ENCODE measurements at regions not wholly inside any gene's neighbourhood (a gene's known extent, or its start where the extent isn't known, plus 50 kb on each side); places are given as distances from the start of the nearest gene placed in this dataset.

- Histone ChIP-seq H3K9me3 (ENCODE audit: control insufficient read depth, insufficient read depth, low read depth, low read length) (no peaks in the 10 kb centered on the region), H3K27ac (ENCODE audit: low read length) (no peak overlapping the region), H3K27me3 (ENCODE audit: control insufficient read depth, insufficient read depth, low read length) (no peaks in the 10 kb centered on the region), H3K36me3 (ENCODE audit: control insufficient read depth, insufficient read depth, low read length) (no peaks in the 10 kb centered on the region), H3K4me3 (ENCODE audit: low read depth in 2 of 2, low read length in 2 of 2) (no peak overlapping the region), H3K4me1 (ENCODE audit: control insufficient read depth, insufficient read depth, low read length) (no peaks in the 10 kb centered on the region)
- in situ Hi-C loops (cut with HindIII; ENCODE audit: low pct_unique_long_range_greater_than_20kb, low sequenced_read_pairs): no loop called here
- TF ChIP-seq SIN3A (IDR thresholded peaks at IDR 0.05; ENCODE audit: borderline replicate concordance, insufficient read depth, low read depth, low read length): no peak
- TF ChIP-seq CTCF (IDR thresholded peaks at IDR 0.05): no peak
- no peak for TF ChIP-seq REST (IDR thresholded peaks at IDR 0.05; ENCODE audit: insufficient read depth in 1 of 2, low read depth in 2 of 2, low read length in 1 of 2)
- TF ChIP-seq TCF7L2 (IDR thresholded peaks at IDR 0.05; ENCODE audit: low read depth, low read length): no peak
- no peak for TF ChIP-seq POLR2AphosphoS5 (IDR thresholded peaks at IDR 0.05; ENCODE audit: low read depth, low read length)
- no peak for DNase-seq (ENCODE audit: low read depth, low spot score)
- ChIA-PET POLR2A (no interaction called here), CTCF (no interaction called here)
- no TSS peak for BruUV-seq (replicated peaks)
- no peak for ATAC-seq
- intact Hi-C loops (cut with micrococcal nuclease; ENCODE audit: unreplicated experiment): no loop called here
Measured at GRCh38 chr12:97024393-97024792, 117.3 kb downstream of the NEDD1 start.

GRCh38 chr12:97026901-97027300 is 119.8 kb downstream of the NEDD1 start:
- no peaks in the 10 kb centered on the region for H3K4me1 ChIP-seq (ENCODE audit: control insufficient read depth, insufficient read depth, low read length)
- H3K36me3 ChIP-seq (ENCODE audit: control insufficient read depth, insufficient read depth, low read length): no peaks in the 10 kb centered on the region
- intact Hi-C loops (cut with micrococcal nuclease; ENCODE audit: unreplicated experiment): no loop called here
- no TSS peak for BruUV-seq (replicated peaks)
- no peaks in the 10 kb centered on the region for H3K27me3 ChIP-seq (ENCODE audit: control insufficient read depth, insufficient read depth, low read length)
- ChIA-PET CTCF (no interaction called here), POLR2A (no interaction called here)
- no peak for TF ChIP-seq CTCF (IDR thresholded peaks at IDR 0.05)
- no peak for TF ChIP-seq REST (IDR thresholded peaks at IDR 0.05; ENCODE audit: insufficient read depth in 1 of 2, low read depth in 2 of 2, low read length in 1 of 2)
- TF ChIP-seq SIN3A (IDR thresholded peaks at IDR 0.05; ENCODE audit: borderline replicate concordance, insufficient read depth, low read depth, low read length): no peak
- TF ChIP-seq POLR2AphosphoS5 (IDR thresholded peaks at IDR 0.05; ENCODE audit: low read depth, low read length): no peak
- TF ChIP-seq TCF7L2 (IDR thresholded peaks at IDR 0.05; ENCODE audit: low read depth, low read length): no peak
- H3K4me3 ChIP-seq (ENCODE audit: low read depth in 2 of 2, low read length in 2 of 2): no peak overlapping the region
- in situ Hi-C loops (cut with HindIII; ENCODE audit: low pct_unique_long_range_greater_than_20kb, low sequenced_read_pairs): no loop called here
- H3K27ac ChIP-seq (ENCODE audit: low read length): no peak overlapping the region
- DNase-seq (ENCODE audit: low read depth, low spot score) (no peak), ATAC-seq (no peak)
- no peaks in the 10 kb centered on the region for H3K9me3 ChIP-seq (ENCODE audit: control insufficient read depth, insufficient read depth, low read depth, low read length)

Measured in Panc1 (cell line).